Dendritic cell treated with granulocyte-macrophage colony-stimulating factor and Interleukin-4, amounts not matched to agents 40 ng/mL and 50 ng/mL, for 4 days (primary cell): ENCODE measurements at regions not wholly inside any gene's neighbourhood (a gene's known extent, or its start where the extent isn't known, plus 50 kb on each side); places are given as distances from the start of the nearest gene placed in this dataset.

Source experiments
- H3K27ac Mint-ChIP-seq: one replicate; pipeline ENCODE4 v1.8.0; 2022; ENCODE audit warnings: mild to moderate bottlenecking, mixed read lengths
- H3K27me3 Mint-ChIP-seq: one replicate; pipeline ENCODE4 v1.8.0; 2022; ENCODE audit warnings: mild to moderate bottlenecking, mixed read lengths
- H3K36me3 Mint-ChIP-seq: one replicate; pipeline ENCODE4 v1.8.0; 2022; ENCODE audit warnings: low read depth, mixed read lengths
- H3K4me1 Mint-ChIP-seq: one replicate; pipeline ENCODE4 v1.8.0; 2022; ENCODE audit warnings: low read depth, mixed read lengths
- H3K4me3 Mint-ChIP-seq: one replicate; pipeline ENCODE4 v1.8.0; 2022; ENCODE audit warnings: mild to moderate bottlenecking, moderate library complexity, mixed read lengths
- H3K9me3 Mint-ChIP-seq: one replicate; pipeline ENCODE4 v1.8.0; 2022; ENCODE audit warnings: mixed read lengths
- intact Hi-C: fragments of 100-400 bp; cut with micrococcal nuclease; formaldehyde crosslinking; loops from one replicate; pipeline ENCODE4 v1.15.0; 2022

DNA sequence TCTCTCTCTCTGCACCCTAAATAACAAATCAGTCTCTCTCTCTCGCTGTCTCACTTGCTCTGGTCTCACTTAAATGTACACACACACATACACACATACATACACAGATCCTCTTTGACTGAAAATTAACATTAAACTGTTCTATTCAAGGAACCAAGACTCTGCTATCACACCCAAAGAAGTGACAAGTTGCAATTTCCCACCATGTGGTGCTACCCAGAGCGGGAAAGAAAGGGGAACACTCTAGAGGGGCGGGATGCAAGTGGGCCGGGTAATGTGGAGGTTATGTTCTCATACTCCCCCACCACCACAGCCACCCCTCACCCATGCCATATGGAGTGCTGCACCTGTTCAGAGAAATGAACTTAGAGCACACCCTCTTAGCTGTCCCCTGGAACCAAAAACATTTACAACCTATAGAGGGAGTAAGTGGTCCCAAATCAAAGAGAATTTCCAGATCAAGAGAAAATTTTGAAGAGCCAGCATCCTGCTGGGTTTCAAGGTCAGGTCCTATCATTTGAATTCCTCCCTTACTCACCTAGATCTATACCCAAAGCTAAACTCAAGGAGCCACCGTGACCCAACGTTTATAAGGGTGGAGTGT is 319.4 kb downstream of the BRINP2 start:
- Mint-ChIP-seq H3K4me3 (no peak overlapping the region), H3K9me3 (no peaks in the 10 kb centered on the region), H3K27ac (no peak overlapping the region), H3K36me3 (no peaks in the 10 kb centered on the region), H3K4me1 (no peaks in the 10 kb centered on the region), H3K27me3 (no peaks in the 10 kb centered on the region)
- intact Hi-C loops: no loop called here

- Mint-ChIP-seq H3K4me1 (no peaks in the 10 kb centered on the region), H3K4me3 (no peak overlapping the region), H3K27me3 (no peaks in the 10 kb centered on the region), H3K27ac (no peak overlapping the region), H3K36me3 (no peaks in the 10 kb centered on the region), H3K9me3 (no peaks in the 10 kb centered on the region)
- intact Hi-C loops: no loop called here
These were observed 318.0 kb downstream of the BRINP2 start for GRCh38 chr1:177488722-177489121.

DNA sequence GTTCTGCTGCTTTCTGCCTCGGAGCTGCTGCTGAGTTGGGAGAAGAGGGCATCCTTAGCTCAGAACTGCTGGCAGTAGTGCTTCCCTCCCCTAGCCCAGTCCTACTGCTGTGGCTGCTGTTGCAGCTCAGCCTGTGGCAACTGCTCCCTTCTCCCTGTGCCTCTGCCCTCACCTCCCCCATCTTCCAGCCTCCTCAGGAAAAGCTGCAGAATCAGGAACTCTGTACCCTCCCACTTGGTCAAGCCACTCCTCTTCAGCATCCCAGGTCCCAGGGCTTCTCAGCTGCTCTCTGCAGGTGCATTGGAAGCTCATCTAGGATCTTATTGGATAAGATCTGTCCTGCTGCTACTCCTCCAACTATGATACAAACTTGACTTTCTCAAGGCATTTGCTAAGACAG is 316.7 kb downstream of the BRINP2 start:
- H3K4me3 Mint-ChIP-seq: no peak overlapping the region
- H3K36me3 Mint-ChIP-seq: no peaks in the 10 kb centered on the region
- no peaks in the 10 kb centered on the region for H3K4me1 Mint-ChIP-seq
- intact Hi-C loops: no loop called here
- H3K27ac Mint-ChIP-seq: no peak overlapping the region
- H3K27me3 Mint-ChIP-seq: no peaks in the 10 kb centered on the region
- H3K9me3 Mint-ChIP-seq: no peaks in the 10 kb centered on the region

DNA sequence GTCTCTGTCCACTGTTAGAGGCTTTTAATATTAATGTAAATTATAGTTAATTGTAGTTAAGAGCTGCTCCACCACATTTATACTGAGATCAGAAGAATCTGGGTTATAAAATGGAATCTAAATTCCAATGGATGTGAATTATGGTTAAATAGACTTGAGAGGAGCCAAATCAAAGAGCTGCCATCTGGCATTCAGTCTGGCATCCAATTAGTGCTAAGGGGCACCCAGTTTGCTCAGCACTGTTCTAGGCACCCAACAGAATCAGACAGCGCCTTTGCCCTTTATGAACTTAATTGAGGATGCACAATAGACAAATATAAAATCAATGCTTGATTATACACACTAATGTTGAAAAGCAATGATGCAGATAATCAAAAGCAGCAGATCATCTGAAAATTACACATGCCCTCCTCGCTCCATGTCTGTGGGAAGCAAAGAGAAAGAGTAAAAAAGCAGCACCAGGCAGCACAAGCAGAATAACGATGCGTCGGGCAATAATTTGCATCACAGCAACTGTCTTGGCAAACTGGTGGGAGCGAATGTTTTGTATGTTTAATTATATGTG is 310.1 kb downstream of the BRINP2 start:
- H3K4me1 Mint-ChIP-seq: peaks cover 6% of the 10 kb centered on the region
- H3K9me3 Mint-ChIP-seq: peaks cover 32% of the 10 kb centered on the region
- H3K4me3 Mint-ChIP-seq: no peak overlapping the region
- no peaks in the 10 kb centered on the region for H3K36me3 Mint-ChIP-seq
- intact Hi-C loops: no loop called here
- no peak overlapping the region for H3K27ac Mint-ChIP-seq
- no peaks in the 10 kb centered on the region for H3K27me3 Mint-ChIP-seq

- intact Hi-C loops: no loop called here
- peaks cover 32% of the 10 kb centered on the region for H3K9me3 Mint-ChIP-seq
These were observed 308.8 kb downstream of the BRINP2 start for GRCh38 chr1:177479600-177479999.

GRCh38 chr1:177476676-177477075 is 305.9 kb downstream of the BRINP2 start:
- no peaks in the 10 kb centered on the region for H3K36me3 Mint-ChIP-seq
- peaks cover 32% of the 10 kb centered on the region for H3K9me3 Mint-ChIP-seq
- H3K27me3 Mint-ChIP-seq: no peaks in the 10 kb centered on the region
- intact Hi-C loops: no loop called here
- peaks cover 6% of the 10 kb centered on the region for H3K4me1 Mint-ChIP-seq
- no peak overlapping the region for H3K27ac Mint-ChIP-seq
- no peak overlapping the region for H3K4me3 Mint-ChIP-seq

More at GRCh38 chr1:177479600-177479999, 308.8 kb downstream of the BRINP2 start:
- Mint-ChIP-seq H3K27me3 (no peaks in the 10 kb centered on the region), H3K36me3 (no peaks in the 10 kb centered on the region), H3K27ac (no peak overlapping the region), H3K4me1 (peaks cover 6% of the 10 kb centered on the region), H3K4me3 (no peak overlapping the region)

DNA sequence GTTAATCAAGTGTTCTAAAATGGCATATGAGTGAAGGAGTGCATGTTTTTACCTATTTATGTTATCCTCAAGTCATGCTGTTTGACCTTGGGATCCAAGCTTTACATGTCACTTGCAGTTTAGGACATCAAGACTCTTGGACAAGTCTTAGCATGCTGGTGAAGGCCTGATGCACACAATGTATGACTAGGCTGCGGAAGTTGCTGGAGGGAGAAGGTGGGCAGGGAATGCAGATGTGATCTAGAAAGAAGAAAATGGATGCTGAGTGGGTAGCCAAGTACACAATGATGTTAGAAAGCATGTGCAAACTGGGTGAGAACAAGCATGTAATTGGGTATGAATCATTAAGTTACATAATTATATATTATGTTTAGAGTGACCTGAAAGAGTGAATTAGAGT is 301.8 kb downstream of the BRINP2 start:
- H3K27ac Mint-ChIP-seq: no peak overlapping the region
- H3K4me1 Mint-ChIP-seq: no peaks in the 10 kb centered on the region

DNA sequence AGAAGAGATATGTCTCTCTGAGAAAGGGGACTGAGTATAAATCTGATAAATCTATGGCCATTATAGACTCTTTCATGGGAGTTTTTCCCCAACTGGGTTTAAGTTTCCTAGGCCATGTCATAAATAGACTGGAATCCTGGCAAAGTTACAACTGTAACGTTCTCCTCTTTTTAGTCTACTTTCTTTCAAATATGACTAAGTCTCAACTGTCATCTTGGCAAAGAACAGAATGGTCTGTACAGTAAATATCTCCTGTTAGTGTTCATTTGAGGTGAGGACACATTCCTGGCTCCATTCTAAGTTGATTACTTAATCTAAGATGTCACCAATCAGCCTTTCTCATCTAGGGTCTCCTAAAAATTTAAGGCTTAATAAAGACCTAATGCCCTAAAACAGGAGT is 300.5 kb downstream of the BRINP2 start:
- Mint-ChIP-seq H3K9me3 (peaks cover 3% of the 10 kb centered on the region), H3K27me3 (no peaks in the 10 kb centered on the region), H3K36me3 (no peaks in the 10 kb centered on the region), H3K27ac (no peak overlapping the region), H3K4me1 (no peaks in the 10 kb centered on the region), H3K4me3 (no peak overlapping the region)
- intact Hi-C loops: no loop called here

More for the DNA sequence above, 301.8 kb downstream of the BRINP2 start:
- Mint-ChIP-seq H3K4me3 (no peak overlapping the region), H3K27me3 (no peaks in the 10 kb centered on the region), H3K36me3 (no peaks in the 10 kb centered on the region), H3K9me3 (peaks cover 10% of the 10 kb centered on the region)
- intact Hi-C loops: no loop called here

DNA sequence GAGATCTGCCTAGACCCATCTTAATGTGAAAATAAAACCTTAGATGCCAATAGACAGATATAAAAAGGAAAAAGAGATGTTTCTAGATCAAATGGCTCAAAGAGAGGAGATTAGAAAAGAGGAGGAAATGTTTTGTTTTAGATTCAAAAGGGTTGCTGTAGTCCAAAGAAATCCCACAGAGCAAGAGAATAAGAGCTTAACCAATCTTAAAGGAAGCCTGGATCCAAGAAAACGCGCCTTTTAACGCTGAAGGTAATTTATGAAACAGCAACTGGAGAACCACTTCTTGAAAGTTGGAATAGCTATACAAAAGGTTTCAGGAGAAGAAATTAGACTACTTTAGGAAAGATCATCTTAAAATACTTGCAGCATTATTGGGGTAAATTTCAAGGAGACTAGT is 298.8 kb downstream of the BRINP2 start:
- no peaks in the 10 kb centered on the region for H3K36me3 Mint-ChIP-seq
- H3K27me3 Mint-ChIP-seq: no peaks in the 10 kb centered on the region
- H3K9me3 Mint-ChIP-seq: no peaks in the 10 kb centered on the region
- intact Hi-C loops: no loop called here
- no peak overlapping the region for H3K27ac Mint-ChIP-seq
- no peaks in the 10 kb centered on the region for H3K4me1 Mint-ChIP-seq
- no peak overlapping the region for H3K4me3 Mint-ChIP-seq

DNA sequence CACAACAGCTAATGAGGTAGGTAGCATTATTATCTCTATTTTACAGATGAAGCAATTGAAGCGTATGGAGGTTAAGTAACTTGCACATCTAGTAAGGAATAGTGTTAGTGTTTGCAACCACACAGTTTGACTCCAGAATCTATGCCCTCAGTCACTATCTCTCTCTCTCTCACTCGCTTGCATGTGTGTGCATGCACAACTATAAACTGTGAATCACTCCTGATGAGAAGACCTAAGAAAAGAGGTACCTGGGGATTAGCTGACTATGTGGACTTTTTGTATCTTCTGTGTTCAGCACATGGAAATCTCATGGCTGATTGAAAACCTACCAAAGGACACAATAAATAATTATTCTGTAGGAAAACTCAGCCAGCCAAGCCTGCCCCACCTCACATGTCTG is 295.5 kb downstream of the BRINP2 start:
- H3K4me1 Mint-ChIP-seq: no peaks in the 10 kb centered on the region
- H3K36me3 Mint-ChIP-seq: no peaks in the 10 kb centered on the region
- H3K27ac Mint-ChIP-seq: no peak overlapping the region
- peaks cover 16% of the 10 kb centered on the region for H3K9me3 Mint-ChIP-seq
- intact Hi-C loops: no loop called here
- H3K27me3 Mint-ChIP-seq: no peaks in the 10 kb centered on the region
- H3K4me3 Mint-ChIP-seq: no peak overlapping the region

GRCh38 chr1:177464686-177465085 is 293.9 kb downstream of the BRINP2 start:
- no peak overlapping the region for H3K4me3 Mint-ChIP-seq
- H3K27ac Mint-ChIP-seq: no peak overlapping the region
- no peaks in the 10 kb centered on the region for H3K36me3 Mint-ChIP-seq
- H3K4me1 Mint-ChIP-seq: no peaks in the 10 kb centered on the region
- H3K27me3 Mint-ChIP-seq: no peaks in the 10 kb centered on the region
- intact Hi-C loops: no loop called here
- H3K9me3 Mint-ChIP-seq: peaks cover 31% of the 10 kb centered on the region

- no peaks in the 10 kb centered on the region for H3K9me3 Mint-ChIP-seq
- no peaks in the 10 kb centered on the region for H3K4me1 Mint-ChIP-seq
- intact Hi-C loops: no loop called here
- no peak overlapping the region for H3K4me3 Mint-ChIP-seq
- no peak overlapping the region for H3K27ac Mint-ChIP-seq
- no peaks in the 10 kb centered on the region for H3K36me3 Mint-ChIP-seq
- H3K27me3 Mint-ChIP-seq: no peaks in the 10 kb centered on the region
These were observed 280.4 kb downstream of the BRINP2 start for GRCh38 chr1:177451191-177451590.

GRCh38 chr1:177448652-177449357 is 278.0 kb downstream of the BRINP2 start:
- Mint-ChIP-seq H3K4me1 (no peaks in the 10 kb centered on the region), H3K36me3 (no peaks in the 10 kb centered on the region), H3K27ac (no peak overlapping the region), H3K4me3 (no peak overlapping the region), H3K9me3 (no peaks in the 10 kb centered on the region), H3K27me3 (no peaks in the 10 kb centered on the region)
- intact Hi-C loops: no loop called here

- H3K4me3 Mint-ChIP-seq: no peak overlapping the region
- H3K9me3 Mint-ChIP-seq: no peaks in the 10 kb centered on the region
- no peaks in the 10 kb centered on the region for H3K36me3 Mint-ChIP-seq
- intact Hi-C loops: no loop called here
- no peaks in the 10 kb centered on the region for H3K4me1 Mint-ChIP-seq
- no peaks in the 10 kb centered on the region for H3K27me3 Mint-ChIP-seq
- no peak overlapping the region for H3K27ac Mint-ChIP-seq
These were observed 277.4 kb downstream of the BRINP2 start for GRCh38 chr1:177448036-177448615.
